Activated CD4-positive, alpha-beta T cell treated with anti-CD3 and anti-CD28 coated beads for 4 hours (primary cell): ENCODE measurements at regions not wholly inside any gene's neighbourhood (a gene's known extent, or its start where the extent isn't known, plus 50 kb on each side); places are given as distances from the start of the nearest gene placed in this dataset.

Source experiments
- DNase-seq, 2 donors: peaks; one replicate each; pipeline ENCODE4 v3.0.0-alpha.2; 2020

DNA sequence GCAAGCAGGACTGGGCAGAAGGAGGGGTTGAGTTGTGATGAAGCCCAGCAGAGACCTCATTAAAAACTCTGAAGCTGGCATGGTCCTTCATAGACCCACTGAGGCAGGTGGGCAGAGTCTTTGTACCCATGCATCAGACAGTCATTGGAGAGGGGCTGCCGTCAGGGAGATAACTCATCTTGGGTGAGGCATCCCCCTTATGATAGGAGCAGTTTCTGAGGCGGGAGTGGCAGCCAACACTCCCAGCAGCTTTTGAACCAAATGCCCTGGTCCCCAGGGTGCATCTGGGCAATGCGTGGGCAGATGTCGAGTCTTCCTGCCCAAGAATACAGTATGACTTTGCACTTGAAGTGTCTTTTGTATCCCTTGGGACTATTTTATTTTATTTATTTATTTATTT is 68.1 kb downstream of the HTR5A start:
- no peak for DNase-seq

DNA sequence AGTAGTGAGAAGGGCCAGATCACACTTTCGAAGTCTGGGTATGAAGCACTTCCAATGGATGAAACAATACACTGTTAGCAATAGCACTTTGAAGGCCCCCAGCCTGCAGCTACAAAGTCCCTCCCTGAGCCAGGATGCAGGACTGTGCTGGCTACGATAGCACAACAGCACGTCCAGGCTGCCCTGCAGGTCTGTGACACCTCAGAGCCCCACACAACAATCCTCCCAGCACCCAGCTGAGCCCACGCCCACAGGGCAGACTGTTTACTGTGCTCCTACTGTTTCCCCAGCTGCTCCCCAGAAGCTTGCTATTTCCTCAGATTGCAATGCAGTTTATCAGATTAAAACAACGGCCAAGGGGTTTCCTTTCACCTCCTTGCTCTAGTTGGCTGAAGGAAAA is 71.4 kb downstream of the HTR5A start:
- no peak for DNase-seq

DNA sequence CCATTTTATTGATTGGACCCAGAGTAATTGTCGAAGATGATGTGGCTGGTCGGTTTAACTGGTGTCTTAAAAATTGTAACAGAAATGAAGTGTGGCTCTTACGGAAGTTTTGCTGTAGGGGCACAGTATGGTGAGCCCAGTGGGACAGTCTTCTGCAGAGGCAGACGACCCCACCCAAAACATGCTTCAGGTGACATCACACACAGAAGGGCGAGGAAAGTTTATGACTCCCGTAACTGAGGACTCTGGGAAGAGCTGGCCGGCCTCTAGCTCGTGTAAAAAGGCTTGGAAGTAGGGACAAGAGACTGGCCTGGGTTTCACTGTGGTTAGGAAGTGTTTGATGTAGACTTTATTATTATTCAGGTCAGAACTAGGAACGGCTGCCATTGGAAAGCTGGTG is 73.3 kb downstream of the HTR5A start:
- no peak for DNase-seq

DNA sequence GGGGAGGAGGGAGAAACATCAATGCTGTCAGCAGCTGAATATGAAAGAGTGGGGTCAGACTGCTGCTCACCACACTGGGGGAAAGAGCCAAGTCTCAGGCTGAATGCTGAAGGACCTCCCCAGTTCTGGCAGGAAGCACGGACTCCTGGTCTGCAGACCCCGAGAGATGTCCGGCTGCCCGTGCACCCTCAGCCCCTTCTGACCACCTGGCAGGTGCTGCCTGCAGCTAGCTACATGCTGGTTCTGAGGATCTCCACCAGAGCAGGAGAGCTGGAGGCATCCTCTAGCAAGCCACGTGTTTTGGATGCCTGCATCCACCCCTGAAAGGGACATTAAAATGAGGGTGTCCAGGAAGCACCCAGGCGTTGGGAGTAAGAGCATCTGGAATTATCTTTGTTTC is 74.2 kb downstream of the HTR5A start:
- no peak for DNase-seq

DNA sequence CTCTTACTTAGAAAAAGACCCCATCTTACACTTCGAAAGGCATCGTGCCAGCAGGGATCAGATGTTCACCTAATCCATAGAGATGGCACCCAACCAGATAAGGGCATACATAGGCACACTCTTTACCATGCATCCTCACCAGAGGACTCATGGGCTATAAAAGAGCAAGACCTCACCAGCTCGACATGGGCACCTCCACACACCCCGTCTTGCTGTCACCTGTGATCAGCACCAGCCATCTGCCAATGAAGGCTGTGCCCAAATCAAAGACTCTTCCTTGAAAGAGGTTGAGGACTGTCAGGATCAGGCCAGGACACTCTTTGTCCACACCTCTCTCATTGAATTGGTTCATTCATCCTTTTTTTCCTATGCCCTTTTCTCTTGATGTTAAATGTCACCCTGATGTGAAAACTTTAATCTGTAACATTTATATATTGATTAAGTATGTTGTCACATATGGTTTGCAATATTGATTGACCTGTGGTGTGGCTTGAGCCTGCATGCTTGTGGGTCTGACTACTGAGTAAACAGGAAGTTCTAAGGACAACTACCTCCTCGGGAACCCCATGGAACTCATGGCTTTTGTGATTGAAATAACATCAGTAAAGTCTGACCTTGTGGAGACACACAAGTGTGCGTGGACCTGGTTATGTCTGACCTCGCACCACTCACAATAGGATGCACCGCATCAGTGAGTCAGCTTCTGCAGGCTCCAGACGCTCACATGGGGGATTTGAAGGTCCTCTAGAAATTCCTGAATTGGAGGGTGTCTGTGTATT is 75.5 kb downstream of the HTR5A start:
- DNase-seq = no peak

DNA sequence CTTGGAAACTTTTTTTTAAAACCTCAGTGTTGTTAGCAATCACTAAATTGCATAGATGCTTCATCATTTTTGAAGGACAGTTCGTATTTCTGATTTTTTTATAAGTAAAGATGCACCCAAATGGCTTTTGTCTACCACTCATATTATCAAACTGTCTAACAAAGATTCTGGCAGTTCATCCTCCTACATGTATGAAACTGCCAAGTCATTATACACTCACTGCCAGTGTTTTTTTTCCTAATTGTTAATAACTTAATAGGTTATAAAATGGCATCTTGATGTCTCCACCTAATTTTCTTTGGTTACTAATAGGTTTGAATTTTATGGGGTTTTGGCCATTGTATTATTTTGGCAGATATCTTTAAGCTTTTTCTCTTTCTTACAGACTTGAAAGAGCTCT is 77.0 kb downstream of the HTR5A start:
- DNase-seq = no peak

DNA sequence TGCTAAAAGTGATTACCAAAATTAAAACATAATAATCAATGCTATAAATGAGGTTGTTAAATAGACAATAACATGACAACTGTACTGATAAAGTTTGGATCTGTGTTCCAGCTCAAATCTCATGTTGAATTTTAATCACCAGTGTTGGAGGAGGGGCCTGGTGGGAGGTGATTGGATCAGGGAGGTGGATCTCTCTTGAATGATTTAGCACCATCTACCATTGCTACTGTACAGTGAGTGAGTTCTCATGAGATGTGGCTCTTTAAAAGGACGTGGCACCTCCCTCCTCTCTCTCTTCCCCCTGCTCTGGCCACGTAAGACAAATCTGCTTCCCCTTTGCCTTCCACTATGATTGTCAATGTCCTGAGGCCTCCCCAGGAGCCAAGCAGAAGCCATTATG is 77.5 kb downstream of the HTR5A start:
- no peak for DNase-seq

DNA sequence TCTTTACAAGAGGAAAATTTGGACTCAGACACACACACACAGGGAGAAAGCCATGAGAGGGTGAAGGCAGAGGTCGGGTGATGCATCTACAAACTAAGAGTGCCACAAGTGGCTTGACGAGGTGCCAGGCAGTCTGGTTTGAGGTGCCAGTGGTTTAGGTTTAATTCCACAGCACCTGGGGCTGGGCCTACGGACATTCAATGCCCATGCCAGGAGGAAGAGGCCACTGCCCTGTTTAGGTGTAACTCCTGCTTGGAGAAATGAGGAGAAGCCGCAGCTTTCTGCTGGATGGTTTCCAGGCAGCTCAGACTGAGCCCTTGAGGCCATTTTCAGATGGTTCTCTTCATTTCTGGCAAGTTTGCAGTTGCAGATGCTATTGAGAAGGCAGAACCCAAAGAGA is 83.6 kb downstream of the HTR5A start:
- DNase-seq = no peak

DNA sequence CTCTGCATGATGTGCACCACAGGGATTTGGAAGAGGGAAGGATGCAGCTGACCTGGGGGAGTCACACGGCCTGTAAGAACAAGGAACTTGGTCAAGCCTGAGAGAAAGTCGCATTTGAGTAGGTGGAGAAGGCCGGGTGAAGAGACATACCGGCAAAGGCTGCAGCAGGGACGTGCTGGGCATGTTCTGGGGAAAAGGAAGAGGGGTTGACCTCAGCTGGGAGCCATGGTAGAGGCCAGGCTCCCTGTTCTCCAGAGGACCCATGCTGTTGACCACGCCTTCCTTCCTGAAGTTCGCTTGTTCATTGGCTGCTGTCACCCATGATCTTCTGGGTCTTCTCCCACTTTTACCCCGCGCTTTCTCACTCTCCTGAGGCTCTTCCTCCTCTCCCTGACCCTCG is 84.5 kb downstream of the HTR5A start:
- DNase-seq = no peak

DNA sequence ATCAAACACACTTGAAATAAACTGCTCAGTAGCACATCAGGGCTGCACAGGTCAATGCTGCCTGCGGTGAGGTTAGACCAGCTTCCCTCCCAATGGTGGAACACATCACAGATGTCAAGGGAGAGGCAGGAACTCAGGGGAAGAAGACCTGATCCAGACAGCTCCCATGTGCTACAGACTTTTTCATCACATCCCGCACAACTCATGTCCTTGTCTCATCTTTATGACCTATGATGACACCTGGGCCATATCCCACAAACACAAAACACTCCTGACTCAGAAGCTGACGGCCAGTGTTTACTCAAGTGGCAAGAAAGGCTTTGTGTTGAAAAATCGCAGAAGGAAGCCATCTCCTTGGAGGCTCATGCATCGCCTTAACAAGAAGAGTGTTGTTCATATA is 91.6 kb downstream of the HTR5A start:
- no peak for DNase-seq

DNA sequence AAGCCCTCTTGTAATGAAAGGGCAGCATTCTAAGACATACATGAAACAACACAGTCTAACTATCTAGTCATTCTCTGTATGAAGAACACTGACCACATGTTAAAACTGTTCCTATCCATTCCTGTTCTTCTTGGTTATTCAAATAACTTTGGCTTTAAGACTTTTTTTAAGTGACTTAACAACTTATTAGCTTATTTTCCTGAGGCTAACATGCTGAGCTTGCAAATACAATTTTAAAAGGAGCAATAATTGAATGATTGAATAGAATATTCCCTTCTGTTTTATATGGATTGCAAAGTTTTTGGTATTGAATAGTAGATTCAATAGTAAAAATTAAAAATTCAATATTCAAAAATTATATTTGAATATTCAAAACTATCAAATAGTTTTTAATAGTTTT is 92.3 kb downstream of the HTR5A start:
- no peak for DNase-seq

DNA sequence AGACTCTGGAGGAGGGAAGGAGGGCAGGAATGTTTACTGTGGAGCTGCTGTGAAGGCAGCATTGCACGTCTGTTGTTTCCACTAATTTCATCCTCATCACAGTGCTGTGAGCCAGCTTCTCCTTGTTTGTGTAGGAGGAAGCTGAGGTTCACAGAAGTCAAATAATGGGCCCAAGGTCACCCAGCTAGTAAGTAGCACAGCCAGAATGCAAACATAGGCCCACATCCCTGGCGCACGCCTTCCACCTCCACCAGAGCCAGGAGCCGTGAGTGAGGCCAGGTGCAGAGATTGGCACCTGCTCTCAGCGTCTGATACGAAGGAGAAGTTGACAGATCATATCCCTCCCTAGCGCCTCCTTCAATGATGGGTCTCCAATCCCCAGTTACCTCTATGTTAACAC is 93.6 kb downstream of the HTR5A start:
- DNase-seq = no peak

DNA sequence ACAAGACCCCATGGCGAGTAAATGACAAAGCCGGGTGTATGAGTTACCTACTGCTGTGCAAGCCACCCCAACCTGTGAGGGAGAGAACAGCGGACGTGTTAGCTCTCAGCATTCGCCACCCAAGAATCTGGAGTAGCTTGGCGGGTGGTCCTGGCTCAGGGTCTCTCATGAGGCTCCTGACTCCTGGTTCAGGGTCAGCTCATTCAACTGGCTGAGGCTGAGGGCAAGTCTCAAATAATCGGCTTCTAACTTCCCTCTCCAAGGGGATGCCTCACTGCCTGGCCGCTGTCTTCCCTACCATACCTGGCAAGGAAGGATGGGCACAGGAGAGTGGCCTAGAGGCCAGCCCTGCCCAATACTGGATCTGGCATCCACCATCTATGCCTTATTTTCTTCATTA is 94.2 kb downstream of the HTR5A start:
- DNase-seq = no peak

DNA sequence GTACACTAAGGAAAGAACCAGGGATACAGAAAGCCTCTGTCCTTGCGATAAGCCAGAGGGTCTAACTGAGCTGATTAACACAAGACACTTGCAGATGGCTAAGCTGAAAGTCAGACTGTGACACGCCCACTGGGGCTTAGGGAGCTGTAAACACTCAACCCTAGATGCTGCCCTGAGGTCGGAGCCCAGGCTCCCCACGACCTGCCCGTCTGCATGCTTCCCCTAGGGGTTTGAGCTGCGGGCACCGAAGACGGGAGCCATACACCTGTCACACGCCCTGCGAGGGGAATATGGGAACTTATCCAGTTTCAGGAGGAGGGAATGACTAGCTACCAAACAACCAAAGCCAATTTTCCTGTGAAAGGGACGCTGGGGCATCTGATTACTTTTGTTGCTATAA is 96.0 kb downstream of the HTR5A start:
- no peak for DNase-seq

DNA sequence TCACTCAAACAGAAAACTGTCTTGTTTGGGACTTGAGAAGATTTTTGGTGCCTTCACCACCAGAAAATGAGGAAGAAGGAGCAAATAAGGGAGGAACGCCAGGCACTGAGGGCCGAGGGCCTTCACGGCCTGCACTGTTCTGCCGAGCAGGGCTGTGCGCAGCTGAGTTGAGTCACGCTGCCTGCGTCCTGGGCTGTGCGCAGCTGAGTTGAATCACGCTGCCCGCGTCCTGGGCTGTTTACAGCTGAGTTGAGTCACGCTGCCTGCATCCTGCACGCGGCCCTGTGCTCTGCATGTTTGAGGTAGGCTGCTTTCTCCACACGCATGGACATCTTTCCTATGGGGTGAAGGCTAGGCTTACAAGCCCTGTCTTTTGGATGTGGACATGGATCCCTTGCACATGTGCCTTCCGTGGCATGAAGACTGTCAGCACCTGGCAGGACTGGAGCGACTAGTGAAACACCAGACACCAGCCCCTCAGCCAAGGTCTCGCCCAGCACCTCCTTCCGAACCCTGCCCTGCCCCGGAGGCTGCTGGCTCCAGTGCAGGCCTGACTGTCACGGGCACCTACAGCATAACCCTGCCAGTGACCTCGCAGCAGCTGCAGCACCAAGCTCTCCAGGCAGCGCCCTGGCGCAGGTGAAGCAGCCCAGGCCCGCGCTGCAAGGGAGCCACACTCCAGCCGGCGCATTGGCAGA is 96.7 kb downstream of the HTR5A start:
- DNase-seq = peak in 1 of 2 donors; percentile 14

DNA sequence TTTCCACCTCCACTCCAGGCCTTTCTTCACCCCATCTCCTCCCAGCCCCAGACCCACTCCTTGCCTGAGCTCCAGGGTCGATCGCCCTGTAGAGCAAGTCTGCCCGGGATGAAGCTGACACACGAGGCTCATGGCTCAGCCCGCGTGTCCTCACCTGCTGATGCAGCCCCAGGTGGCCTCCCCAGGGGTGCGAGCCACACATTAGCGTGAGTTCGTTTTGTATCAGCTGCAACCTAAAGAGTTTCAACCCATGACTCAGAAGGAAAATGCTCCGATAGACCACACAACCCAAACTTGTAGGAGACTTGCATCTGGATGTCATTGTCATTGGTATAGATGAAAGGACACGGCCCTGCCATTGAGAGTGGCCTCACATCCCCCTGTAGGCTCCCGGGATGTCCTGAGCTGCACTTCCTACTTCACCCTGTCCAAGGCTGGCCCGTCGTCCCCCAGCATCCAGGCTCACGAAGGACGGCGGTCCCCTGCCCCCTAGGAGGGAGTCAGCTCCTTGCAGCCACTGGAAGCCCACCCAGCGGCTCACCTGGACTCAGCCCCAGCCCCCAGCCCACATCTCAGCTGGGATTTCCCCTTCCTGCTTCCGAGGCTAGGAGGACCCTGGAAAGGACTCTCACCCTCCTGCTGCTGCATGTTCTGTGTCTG is 97.7 kb downstream of the HTR5A start:
- DNase-seq = no peak

DNA sequence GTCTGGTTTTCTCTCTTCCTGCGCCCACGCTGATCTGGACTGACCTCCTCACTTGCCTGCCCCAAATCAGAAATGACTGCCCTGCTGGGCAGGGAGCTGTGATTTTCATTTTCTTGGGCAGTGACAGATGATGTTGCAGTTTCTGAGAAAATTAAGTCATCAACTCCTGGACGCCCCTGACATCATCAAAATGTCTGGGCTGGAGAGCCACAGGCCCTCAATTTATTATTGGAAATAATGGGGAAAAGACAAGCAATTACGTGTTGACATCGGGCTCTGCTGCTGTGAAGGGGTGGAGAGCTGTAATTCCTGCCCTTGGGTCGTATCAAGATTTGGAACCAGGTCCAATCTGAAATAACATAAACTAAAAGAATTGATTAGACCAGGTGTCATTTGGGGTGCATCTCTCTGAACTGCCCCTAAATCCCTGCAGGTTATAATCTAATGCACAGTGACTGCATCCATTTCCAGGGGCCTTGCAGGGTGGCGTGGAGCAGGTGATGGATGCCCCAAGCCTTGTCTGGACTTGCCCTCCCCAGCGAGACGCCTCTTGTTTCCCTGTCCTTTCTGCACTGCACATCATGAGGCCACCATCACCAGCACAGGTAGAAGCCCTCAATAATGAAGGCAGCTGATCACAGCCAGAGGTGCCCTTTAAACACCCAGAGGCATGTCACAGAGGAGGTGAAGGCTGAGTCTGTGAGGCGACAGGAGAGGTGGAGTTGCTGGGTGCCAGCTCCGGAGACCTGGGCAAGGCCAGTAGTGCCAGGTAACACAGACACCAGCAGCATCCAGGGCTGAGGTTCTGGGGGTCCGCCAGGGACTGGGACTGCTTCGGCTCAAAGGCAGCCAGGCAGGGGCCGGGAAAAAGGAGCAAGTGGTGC is 98.7 kb downstream of the HTR5A start:
- no peak for DNase-seq

DNA sequence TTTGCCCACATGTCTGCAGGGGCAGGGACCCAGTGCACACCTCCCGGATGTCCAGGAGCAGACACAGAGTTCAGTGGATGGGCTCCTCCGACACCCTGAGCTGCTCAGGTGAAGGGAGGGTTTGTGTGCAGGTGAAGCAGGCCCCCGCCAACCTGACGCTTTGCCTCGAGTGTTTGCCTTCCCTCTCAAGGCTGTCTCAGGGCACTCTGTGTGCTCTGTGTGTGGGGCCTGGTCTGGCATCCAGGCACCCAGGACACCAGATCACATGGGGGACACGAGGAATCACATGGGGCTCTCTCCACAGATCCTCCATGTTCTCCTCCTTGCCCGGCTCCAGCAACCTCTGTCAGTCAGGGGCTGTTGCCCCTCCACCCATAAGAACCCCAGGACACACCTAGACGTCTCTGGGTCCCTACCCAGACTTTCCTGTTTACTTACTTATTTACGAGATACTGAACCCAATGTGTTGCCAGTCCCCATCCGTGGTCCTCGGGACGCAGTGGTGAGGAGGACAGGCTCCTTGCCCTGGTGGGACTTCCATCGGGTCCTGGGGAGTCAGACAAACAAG is 99.5 kb downstream of the HTR5A start:
- DNase-seq = no peak

DNA sequence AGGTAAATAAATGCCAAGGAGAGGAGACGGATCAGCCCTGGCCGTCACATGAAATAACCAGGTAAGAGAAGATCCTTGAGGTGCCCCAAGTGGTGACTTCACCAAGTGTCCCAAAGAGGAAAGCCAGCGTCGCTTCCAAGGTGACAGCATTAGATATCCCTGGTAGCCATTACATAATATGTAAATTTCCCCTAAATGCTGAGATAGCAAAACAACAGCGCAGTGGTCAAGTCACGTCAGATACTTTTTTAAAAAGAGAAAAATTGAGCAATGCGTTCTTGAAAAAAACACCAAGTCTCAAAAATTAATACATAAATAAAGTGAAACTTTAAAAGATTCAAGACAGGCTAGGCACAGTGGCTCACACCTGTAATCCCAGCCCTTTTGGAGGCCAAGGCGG is 100.2 kb downstream of the HTR5A start:
- DNase-seq = no peak

DNA sequence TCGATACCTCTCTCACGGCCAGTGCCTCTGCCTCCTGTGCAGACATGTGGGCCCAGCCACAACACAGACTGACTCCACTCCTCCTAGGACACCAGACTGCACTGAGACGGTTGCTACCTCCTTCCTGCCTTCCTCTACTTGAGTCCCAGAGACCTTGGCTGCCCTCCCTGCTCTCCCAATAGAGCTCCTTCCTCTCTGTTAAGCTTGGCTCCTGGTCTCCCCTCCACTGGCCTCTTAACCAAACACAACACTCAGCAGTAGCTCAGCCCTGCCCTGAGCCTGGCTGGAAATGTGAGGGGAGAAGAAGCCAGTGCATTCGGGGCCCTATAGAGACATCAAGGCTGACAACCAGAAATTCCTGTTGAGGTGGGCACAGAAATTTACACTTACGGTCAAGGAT is 102.0 kb downstream of the HTR5A start:
- no peak for DNase-seq

DNA sequence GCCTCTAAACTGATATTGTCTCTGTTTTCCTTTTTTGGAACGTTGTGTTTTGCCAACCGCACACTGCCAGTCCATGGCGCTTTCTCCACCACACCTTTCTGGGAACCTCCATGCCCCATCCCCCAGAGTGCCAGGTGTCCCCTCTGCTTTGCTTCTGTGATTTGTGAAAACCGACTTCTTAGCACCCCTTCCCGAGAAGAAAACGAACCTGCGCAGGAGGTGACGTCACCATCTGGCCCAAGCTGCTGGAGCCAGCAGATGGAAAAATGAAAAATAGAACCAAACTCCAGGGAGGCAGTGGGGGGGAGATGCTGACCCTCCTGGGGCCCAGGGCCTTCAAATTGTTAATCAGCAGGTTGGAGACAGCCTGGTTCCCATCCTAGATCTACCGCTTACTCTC is 103.8 kb downstream of the HTR5A start:
- no peak for DNase-seq

DNA sequence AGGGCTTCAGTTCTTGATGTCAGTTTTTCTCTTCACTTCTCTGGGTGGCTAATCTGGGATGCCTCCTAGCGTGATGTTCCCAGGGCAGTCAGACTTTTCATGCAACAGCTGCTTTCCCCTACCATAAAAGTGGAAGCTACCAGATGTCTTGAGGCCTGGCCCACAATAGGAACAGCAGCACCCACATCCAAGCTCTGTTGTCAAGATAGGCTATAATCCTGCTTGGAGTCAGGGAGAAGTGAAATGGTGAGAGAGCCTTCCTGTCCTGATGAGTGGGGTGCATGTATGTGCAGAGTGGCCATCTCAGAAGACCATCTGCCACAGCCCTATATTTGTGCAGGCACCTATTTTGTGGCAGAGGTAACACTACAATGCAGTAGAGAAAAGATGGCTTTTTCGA is 108.0 kb downstream of the HTR5A start:
- DNase-seq = no peak

DNA sequence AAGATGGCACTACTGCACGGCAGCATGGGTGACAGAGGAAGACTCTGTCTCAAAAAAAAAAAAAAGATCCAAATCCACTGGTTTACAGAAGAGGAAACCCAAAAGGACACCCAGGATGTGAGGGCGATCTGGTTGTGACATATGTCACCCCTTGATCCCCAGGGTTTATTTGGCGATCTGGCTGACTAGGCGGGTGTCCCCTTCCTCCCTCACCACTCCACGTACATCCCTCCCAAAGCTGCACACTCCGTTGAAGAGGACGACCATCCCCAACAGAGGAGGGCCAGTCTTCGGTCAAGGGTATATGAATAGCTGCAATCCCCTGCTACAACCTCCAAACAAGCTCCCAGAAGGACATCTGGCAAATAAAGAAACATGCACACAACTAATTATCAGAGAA is 111.6 kb downstream of the HTR5A start:
- no peak for DNase-seq
